22Rv1 (cell line): ENCODE measurements at regions not wholly inside any gene's neighbourhood (a gene's known extent, or its start where the extent isn't known, plus 50 kb on each side); places are given as distances from the start of the nearest gene placed in this dataset.

ENCODE experiments used
- H3K27ac ChIP-seq: fragments of 450-650 bp; 2 replicates; pipeline ENCODE4 v1.5.1; 2017
- ZFX ChIP-seq: fragments of 450-650 bp; IDR thresholded peaks from 2 replicates; pipeline ENCODE4 v1.6.1; 2017; ENCODE audit warnings: antibody characterized with exemption, borderline replicate concordance
- TF ChIP-seq, protein P1 (sequence below): fragments of 450-650 bp; IDR thresholded peaks from 2 replicates; pipeline ENCODE4 v1.5.1; 2017; ENCODE audit warnings: mild to moderate bottlenecking

DNA sequence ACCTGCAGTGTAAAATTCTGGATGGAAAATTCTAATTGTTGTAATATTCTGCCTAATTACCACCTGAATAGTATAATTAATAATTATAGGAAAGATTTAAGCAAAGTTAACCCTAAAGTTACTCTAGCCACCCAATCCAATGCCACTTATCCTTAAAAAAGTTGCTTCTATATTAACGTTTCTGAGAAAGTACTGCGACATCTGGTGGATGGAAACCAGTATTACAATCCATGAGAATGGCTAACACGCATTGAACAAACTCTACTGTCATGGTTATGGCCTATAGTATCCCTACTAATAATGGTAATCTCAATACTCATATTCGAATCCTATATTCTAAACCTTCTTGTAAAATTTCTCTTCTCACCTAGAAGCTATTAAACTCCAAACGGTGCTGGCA lies 1551.8 kb downstream of the SLITRK1 start:
- TF ChIP-seq, protein P1, sequence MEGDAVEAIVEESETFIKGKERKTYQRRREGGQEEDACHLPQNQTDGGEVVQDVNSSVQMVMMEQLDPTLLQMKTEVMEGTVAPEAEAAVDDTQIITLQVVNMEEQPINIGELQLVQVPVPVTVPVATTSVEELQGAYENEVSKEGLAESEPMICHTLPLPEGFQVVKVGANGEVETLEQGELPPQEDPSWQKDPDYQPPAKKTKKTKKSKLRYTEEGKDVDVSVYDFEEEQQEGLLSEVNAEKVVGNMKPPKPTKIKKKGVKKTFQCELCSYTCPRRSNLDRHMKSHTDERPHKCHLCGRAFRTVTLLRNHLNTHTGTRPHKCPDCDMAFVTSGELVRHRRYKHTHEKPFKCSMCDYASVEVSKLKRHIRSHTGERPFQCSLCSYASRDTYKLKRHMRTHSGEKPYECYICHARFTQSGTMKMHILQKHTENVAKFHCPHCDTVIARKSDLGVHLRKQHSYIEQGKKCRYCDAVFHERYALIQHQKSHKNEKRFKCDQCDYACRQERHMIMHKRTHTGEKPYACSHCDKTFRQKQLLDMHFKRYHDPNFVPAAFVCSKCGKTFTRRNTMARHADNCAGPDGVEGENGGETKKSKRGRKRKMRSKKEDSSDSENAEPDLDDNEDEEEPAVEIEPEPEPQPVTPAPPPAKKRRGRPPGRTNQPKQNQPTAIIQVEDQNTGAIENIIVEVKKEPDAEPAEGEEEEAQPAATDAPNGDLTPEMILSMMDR, result peak; percentile 33
- no peak for TF ChIP-seq ZFX
- H3K27ac ChIP-seq, result no peak overlapping the region

DNA sequence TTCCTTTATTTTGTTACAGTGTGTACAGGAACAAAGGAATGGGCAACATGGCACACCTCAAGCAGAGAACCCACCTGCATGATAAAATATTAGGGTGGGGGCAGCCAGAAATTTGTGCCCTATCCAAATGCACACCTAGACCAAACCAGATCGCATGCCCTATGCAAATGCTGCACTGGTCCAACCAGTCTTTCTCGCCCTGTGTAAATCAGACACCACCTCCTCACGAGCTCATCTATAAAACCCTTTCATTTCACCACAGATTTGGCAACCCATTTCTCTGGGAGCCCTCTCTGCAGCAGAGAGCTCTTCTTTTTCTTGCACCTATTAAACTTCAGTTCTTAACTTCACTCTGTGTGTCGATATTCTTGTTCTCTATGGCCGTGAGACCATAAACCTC lies 1559.2 kb downstream of the SLITRK1 start:
- H3K27ac ChIP-seq, result no peak overlapping the region
- no peak for TF ChIP-seq ZFX
- TF ChIP-seq, protein P1, result no peak

DNA sequence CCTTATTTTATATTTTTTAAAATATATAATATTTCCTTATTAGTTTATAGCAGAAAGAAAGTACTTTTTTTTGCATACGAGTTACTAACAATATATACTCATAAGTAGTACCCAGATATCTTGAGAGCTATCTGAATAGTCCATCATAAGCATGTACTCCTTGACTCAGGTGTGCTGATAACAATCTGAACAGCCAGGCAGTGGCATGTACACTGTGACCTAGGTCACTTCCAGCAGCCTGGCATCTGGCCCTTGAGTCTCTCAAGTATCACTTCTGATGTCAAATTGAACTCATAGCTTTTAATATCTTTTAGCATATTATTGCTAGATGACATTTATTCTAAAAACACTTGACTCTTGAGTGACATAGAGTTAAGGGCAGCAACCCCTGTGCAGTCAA lies 1576.7 kb downstream of the SLITRK1 start:
- H3K27ac ChIP-seq, result no peak overlapping the region
- TF ChIP-seq ZFX, result no peak
- TF ChIP-seq, protein P1, result no peak

DNA sequence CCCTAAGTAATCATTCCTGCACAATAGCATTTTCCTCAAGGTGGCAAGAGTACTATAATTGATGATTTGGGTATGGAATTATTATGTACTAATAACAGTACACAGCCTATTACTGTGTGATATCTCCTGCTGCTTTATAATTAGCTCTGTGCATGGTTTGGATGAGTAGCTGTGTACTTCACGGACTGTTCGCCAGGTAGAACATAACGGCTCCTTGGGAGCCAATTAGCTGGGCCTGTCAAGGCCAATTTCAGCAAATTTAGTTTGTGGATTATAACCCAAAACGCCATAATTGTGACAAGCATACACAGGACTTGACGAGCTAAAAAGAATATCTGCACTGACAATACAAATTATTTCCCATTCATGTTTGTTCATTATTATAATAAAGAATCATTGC lies 1584.2 kb downstream of the SLITRK1 start:
- TF ChIP-seq, protein P1, result no peak
- no peak for TF ChIP-seq ZFX

DNA sequence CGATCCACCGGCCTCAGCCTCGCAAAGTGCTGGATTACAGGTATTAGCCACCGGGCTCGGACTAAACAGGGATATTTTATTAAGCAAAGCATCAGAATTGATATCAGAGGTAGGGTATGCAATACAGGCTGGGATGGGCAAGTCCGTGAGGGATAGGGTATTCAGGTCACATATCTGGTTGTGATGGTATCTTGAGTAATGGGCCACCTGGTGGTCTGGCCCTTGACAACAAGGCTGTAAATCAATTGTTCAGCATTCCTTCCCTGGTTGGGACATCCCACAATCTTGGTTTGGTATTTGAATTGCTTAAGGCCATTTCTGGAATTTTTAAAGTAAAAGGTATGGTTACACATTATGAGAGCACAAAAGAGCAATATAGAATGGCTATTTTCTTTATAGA lies 1588.0 kb downstream of the SLITRK1 start:
- H3K27ac ChIP-seq, result no peak overlapping the region
- TF ChIP-seq ZFX, result no peak
- TF ChIP-seq, protein P1, result no peak

More for the DNA sequence above, 1584.2 kb downstream of the SLITRK1 start:
- no peak overlapping the region for H3K27ac ChIP-seq

DNA sequence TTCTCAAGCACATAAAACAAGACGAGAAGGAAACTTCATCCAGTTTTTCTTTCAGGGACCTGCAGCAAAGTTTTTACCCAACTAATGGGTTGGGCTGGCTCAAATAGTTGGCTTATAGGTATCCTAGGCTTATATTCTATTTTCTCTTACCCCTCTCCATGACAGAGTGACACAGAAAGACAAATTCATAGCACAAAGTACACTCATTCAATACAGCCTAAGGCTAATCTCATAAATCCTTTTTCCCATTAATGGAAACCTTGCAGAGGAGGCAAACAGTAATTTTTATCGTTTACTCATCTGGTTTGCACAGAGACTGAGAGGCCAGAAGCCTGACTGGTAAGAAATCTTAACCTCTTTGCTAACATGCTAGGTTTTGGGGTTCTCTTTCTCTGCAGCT lies 1589.9 kb downstream of the SLITRK1 start:
- no peak overlapping the region for H3K27ac ChIP-seq
- TF ChIP-seq, protein P1, result no peak
- TF ChIP-seq ZFX, result no peak

DNA sequence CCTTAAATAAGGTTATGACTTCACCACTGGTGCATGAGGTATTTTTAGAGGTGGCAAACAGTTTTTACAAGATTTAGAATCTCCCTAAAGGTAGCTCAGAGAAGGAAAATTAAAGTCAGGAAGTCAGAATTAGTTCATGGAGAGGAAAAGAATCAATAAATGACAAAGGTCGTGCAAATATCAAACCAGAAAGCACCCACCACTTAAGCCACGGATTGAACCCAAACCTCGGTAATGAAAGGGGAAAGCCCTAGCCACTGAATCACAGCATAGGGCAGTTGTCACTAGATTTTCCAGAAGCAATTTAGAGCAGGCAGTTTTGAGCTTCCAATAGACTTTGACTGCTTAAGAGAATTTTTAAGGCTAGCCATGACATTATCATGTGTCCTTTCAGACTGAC lies 1590.4 kb downstream of the SLITRK1 start:
- no peak for TF ChIP-seq ZFX
- TF ChIP-seq, protein P1, result no peak
- H3K27ac ChIP-seq, result no peak overlapping the region
